HCT116 (cell line): ENCODE measurements at regions not wholly inside any gene's neighbourhood (a gene's known extent, or its start where the extent isn't known, plus 50 kb on each side); places are given as distances from the start of the nearest gene placed in this dataset.

Source experiments
- ATAC-seq: fragments of 200-7000 bp; cut with Tn5 transposase; 2 replicates; pipeline ENCODE4 v1.9.1; 2020; ENCODE audit warnings: mild to moderate bottlenecking, moderate library complexity
- BruUV-seq: library from RNA; stranded (reverse); fragments of 400-500 nt; replicated peaks from 2 replicates; lab custom pipeline; 2021; lab: Mats Ljungman, UMichigan
- CTCF ChIA-PET: fragments of 300-600 bp; sonication (Branson Sonifier 250); formaldehyde crosslinking; loops from one replicate; lab custom pipeline; 2021; ENCODE audit warnings: antibody characterized with exemption; lab: Charles Lee
- POLR2A ChIA-PET: fragments of 300-600, 350-600 bp; sonication (Branson Sonifier 250); formaldehyde crosslinking; loops from one replicate; lab custom pipeline; 2021; ENCODE audit warnings: antibody characterized with exemption; lab: Charles Lee
- RAD21 ChIA-PET, 2 experiments: fragments of 300-600 bp; sonication (Branson Sonifier 250); formaldehyde crosslinking; loops; one replicate each; lab custom pipeline; 2023; ENCODE audit warnings: low total read pairs in 2 of 2; ENCODE audit not compliant: uncharacterized antibody in 2 of 2, unreplicated experiment in 2 of 2, low non-redundant PET in 1 of 2; lab: Charles Lee
- DNase-seq: peaks from one replicate; pipeline ENCODE4 v3.0.0-alpha.2; 2010; ENCODE audit warnings: low read depth, low spot score
- H2AFZ ChIP-seq: fragments of 200-600 bp; shearing (Covaris generic), sonication (generic); 2 replicates; pipeline ENCODE4 v1.6.1; 2017; ENCODE audit warnings: low read depth, mixed run types, mixed read lengths, antibody characterized with exemption, low read length; ENCODE audit not compliant: poor library complexity, severe bottlenecking
- H3K27ac ChIP-seq: 2 replicates; pipeline ENCODE4 v1.5.1; 2012; ENCODE audit warnings: low read depth, low read length
- H3K27me3 ChIP-seq: fragments of 200-600 bp; sonication (generic); 2 replicates; pipeline ENCODE4 v1.6.1; 2016; ENCODE audit warnings: mixed run types, low read length, mixed read lengths; ENCODE audit not compliant: insufficient read depth
- H3K36me3 ChIP-seq, 2 experiments: fragments of 200-500 bp in 1 of 2; fragments of 200-600 bp in 1 of 2; sonication (Bioruptor generic) in 1 of 2; sonication (generic) in 1 of 2; 2 replicates each; pipeline versions ENCODE4 v1.5.1 to v1.6.1; 2014 to 2016; ENCODE audit warnings: low read length in 2 of 2, inconsistent platforms in 1 of 2, mixed read lengths in 1 of 2, mixed run types in 1 of 2; ENCODE audit not compliant: insufficient read depth in 2 of 2, control insufficient read depth in 1 of 2
- H3K4me1 ChIP-seq, 2 experiments: fragments of 200-600 bp in 1 of 2; sonication (generic) in 1 of 2; 2 replicates each; pipeline versions ENCODE4 v1.5.1 to v1.6.1; 2012 to 2017; ENCODE audit warnings: low read length in 2 of 2, inconsistent platforms in 1 of 2, mild to moderate bottlenecking in 1 of 2, mixed read lengths in 1 of 2, mixed run types in 1 of 2, moderate library complexity in 1 of 2; ENCODE audit not compliant: insufficient read depth in 2 of 2, control insufficient read depth in 1 of 2
- H3K4me2 ChIP-seq: fragments of 200-600 bp; sonication (generic); 2 replicates; pipeline ENCODE4 v1.6.1; 2017; ENCODE audit warnings: mixed run types, low read length, mixed read lengths
- H3K4me3 ChIP-seq, 2 experiments: fragments of 200-600 bp in 1 of 2; sonication (generic) in 1 of 2; replicated peaks in 1 of 2; 2 replicates each; pipeline ENCODE4 v1.5.1; 2011 to 2016; ENCODE audit warnings: low read length in 2 of 2, control low read depth in 1 of 2, low read depth in 1 of 2, mild to moderate bottlenecking in 1 of 2, mixed read lengths in 1 of 2, mixed run types in 1 of 2
- H3K79me2 ChIP-seq: fragments of 200-600 bp; sonication (generic); 2 replicates; pipeline ENCODE4 v1.6.1; 2017; ENCODE audit warnings: mild to moderate bottlenecking, mixed run types, low read length, moderate library complexity, mixed read lengths; ENCODE audit not compliant: insufficient read depth
- H3K9ac ChIP-seq: fragments of 200-600 bp; sonication (generic); 2 replicates; pipeline ENCODE4 v1.6.1; 2016; ENCODE audit warnings: low read length, mixed read lengths
- H3K9me2 ChIP-seq: fragments of 200-600 bp; sonication (generic), shearing (Covaris generic); 2 replicates; pipeline ENCODE4 v1.6.1; 2017; ENCODE audit warnings: mixed run types, mild to moderate bottlenecking, moderate library complexity; ENCODE audit not compliant: insufficient read depth
- H3K9me3 ChIP-seq, 2 experiments: fragments of 200-500 bp in 1 of 2; fragments of 200-600 bp in 1 of 2; sonication (Bioruptor generic) in 1 of 2; sonication (generic) in 1 of 2; 2 replicates each; pipeline ENCODE4 v1.6.1; 2014 to 2017; ENCODE audit warnings: low read length in 2 of 2, mixed read lengths in 2 of 2, inconsistent platforms in 1 of 2, low read depth in 1 of 2, mild to moderate bottlenecking in 1 of 2, mixed run types in 1 of 2, moderate library complexity in 1 of 2; ENCODE audit not compliant: control insufficient read depth in 1 of 2, insufficient read depth in 1 of 2
- H4K20me1 ChIP-seq: fragments of 200-600 bp; sonication (generic), shearing (Covaris generic); 2 replicates; pipeline ENCODE4 v1.6.1; 2017; ENCODE audit warnings: mixed run types, mild to moderate bottlenecking, moderate library complexity; ENCODE audit not compliant: insufficient read depth
- CTCF ChIP-seq, 3 experiments: fragments of 200-600 bp in 1 of 3; sonication (generic) in 1 of 3; IDR thresholded peaks in 2 of 3; conservative IDR thresholded peaks in 1 of 3; 2 replicates each; pipeline ENCODE4 v1.5.1; 2012 to 2017; ENCODE audit warnings: low read depth in 2 of 3, low read length in 2 of 3, antibody characterized with exemption in 1 of 3, borderline replicate concordance in 1 of 3, control low read depth in 1 of 3, mild to moderate bottlenecking in 1 of 3, mixed read lengths in 1 of 3, mixed run types in 1 of 3, moderate library complexity in 1 of 3; ENCODE audit not compliant: insufficient read depth in 1 of 3
- POLR2AphosphoS5 ChIP-seq: IDR thresholded peaks from 2 replicates; pipeline ENCODE4 v1.6.1; 2011; ENCODE audit warnings: mild to moderate bottlenecking, low read depth, low read length, moderate library complexity
- REST ChIP-seq: IDR thresholded peaks from 2 replicates; pipeline ENCODE4 v1.6.1; 2012; ENCODE audit warnings: low read depth
- intact Hi-C: fragments of 100-400 bp; cut with micrococcal nuclease; formaldehyde crosslinking; loops from 2 replicates; pipeline ENCODE4 v1.10.0; 2022

- no peaks in the 10 kb centered on the region for H3K79me2 ChIP-seq
- ATAC-seq, result no peak
- no peak overlapping the region for H3K4me2 ChIP-seq
- ChIA-PET CTCF (no interaction called here), POLR2A (no interaction called here), RAD21 (no interaction called here)
- H3K27me3 ChIP-seq, result no peaks in the 10 kb centered on the region
- H4K20me1 ChIP-seq, result no peaks in the 10 kb centered on the region
- peaks cover 17 to 24% of the 10 kb centered on the region in 2 experiments for H3K4me1 ChIP-seq
- H3K9me3 ChIP-seq, result no peaks in the 10 kb centered on the region
- no peak overlapping the region for H3K4me3 ChIP-seq
- BruUV-seq, result no TSS peak
- no peak for DNase-seq
- no peaks in the 10 kb centered on the region for H3K36me3 ChIP-seq
- no peak overlapping the region for H3K9ac ChIP-seq
- no peak overlapping the region for H2AFZ ChIP-seq
- no peaks in the 10 kb centered on the region for H3K9me2 ChIP-seq
- intact Hi-C loops, result no loop called here
- H3K27ac ChIP-seq, result no peak overlapping the region
- no peak for TF ChIP-seq CTCF (IDR thresholded peaks at IDR 0.05 in 2 of 3, conservative IDR thresholded peaks at IDR 0.05 in 1 of 3; ENCODE audit: borderline replicate concordance in 1 of 3, insufficient read depth in 1 of 3, low read depth in 2 of 3, low read length in 2 of 3)
- TF ChIP-seq POLR2AphosphoS5, result no peak
- TF ChIP-seq REST, result no peak
Measured at GRCh38 chrX:1767026-1767425, 152.2 kb downstream of the ASMT start.
